ENCODE measurements at regions not wholly inside any gene's neighbourhood (a gene's known extent, or its start where the extent isn't known, plus 50 kb on each side); places are given as distances from the start of the nearest gene placed in this dataset.

DNA sequence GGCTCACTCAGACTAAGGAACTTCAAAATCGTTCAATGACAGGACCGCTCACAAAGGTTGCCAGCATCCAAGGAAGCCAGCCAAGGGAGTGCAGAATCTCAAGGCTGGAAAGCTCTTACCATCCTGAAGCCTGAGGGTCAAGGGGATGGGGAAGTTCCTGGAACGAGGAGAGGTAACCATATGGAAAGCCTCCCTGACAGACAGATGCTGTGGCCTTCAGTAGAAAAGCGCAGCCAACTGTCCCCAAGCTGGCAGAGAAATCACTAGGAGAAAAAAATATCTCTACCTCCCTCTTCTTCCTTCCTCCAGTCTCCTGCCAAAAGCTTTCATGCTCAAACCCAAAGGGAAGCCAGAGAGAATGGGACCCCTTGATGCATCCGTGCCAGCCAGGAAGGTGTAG lies 90.5 kb upstream of the RANBP3L start:
- Histone ChIP-seq H3K4me1 (ENCODE audit: low read length) (no peaks in the 10 kb centered on the region), H3K9me2 (replicated peaks; ENCODE audit: insufficient read depth, low read length) (no peaks in the 10 kb centered on the region), H3K9me3 (replicated peaks; ENCODE audit: insufficient read depth, low read length) (no peaks in the 10 kb centered on the region), H3K27me3 (replicated peaks; ENCODE audit: insufficient read depth, low read length) (no peaks in the 10 kb centered on the region), H3K4me3 (ENCODE audit: low read length) (no peak overlapping the region), H3K36me3 (replicated peaks; ENCODE audit: insufficient read depth, low read length) (no peaks in the 10 kb centered on the region), H3K79me2 (ENCODE audit: low read length) (no peaks in the 10 kb centered on the region), H3K4me2 (ENCODE audit: low read depth, low read length) (no peak overlapping the region), H3K27ac (ENCODE audit: low read length) (no peak overlapping the region), H3F3A (ENCODE audit: insufficient read depth, low read length) (no peaks in the 10 kb centered on the region), H2AFZ (ENCODE audit: low read length) (no peak overlapping the region), H4K20me1 (ENCODE audit: insufficient read depth, low read length) (no peaks in the 10 kb centered on the region), H3K9ac (ENCODE audit: low read length) (no peak overlapping the region)
- DNase-seq, result no peak
- no peak for TF ChIP-seq EZH2 (optimal IDR thresholded peaks at IDR 0.05; ENCODE audit: low read depth, low read length)
- TF ChIP-seq, protein P1, sequence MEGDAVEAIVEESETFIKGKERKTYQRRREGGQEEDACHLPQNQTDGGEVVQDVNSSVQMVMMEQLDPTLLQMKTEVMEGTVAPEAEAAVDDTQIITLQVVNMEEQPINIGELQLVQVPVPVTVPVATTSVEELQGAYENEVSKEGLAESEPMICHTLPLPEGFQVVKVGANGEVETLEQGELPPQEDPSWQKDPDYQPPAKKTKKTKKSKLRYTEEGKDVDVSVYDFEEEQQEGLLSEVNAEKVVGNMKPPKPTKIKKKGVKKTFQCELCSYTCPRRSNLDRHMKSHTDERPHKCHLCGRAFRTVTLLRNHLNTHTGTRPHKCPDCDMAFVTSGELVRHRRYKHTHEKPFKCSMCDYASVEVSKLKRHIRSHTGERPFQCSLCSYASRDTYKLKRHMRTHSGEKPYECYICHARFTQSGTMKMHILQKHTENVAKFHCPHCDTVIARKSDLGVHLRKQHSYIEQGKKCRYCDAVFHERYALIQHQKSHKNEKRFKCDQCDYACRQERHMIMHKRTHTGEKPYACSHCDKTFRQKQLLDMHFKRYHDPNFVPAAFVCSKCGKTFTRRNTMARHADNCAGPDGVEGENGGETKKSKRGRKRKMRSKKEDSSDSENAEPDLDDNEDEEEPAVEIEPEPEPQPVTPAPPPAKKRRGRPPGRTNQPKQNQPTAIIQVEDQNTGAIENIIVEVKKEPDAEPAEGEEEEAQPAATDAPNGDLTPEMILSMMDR (IDR thresholded peaks at IDR 0.05; ENCODE audit: low read length), result no peak
- TF ChIP-seq EZH2phosphoT487 (IDR thresholded peaks at IDR 0.05; ENCODE audit: low read length), result no peak

DNA sequence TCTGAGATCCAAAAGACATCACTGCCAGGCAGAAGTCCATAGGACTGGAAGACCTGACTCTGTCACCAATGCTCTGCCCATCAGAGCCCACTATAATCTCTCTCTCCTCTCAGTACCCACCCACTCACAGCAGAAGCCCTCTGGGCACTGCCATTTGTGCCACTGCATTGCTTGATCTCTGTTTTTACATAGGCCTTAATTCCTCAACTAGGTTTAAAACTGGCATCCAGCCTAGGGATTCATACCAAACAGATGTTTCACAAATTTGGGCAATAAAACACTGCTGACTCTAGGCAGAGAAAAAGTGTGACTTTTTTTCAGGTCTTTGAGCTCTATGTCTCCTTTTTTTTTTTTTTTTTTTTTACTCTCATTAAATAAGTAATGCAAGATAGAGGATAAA lies 91.1 kb upstream of the RANBP3L start:
- H3K27me3 ChIP-seq (replicated peaks; ENCODE audit: insufficient read depth, low read length), result no peaks in the 10 kb centered on the region
- no peak overlapping the region for H3K27ac ChIP-seq (ENCODE audit: low read length)
- no peaks in the 10 kb centered on the region for H3K9me3 ChIP-seq (replicated peaks; ENCODE audit: insufficient read depth, low read length)
- no peaks in the 10 kb centered on the region for H3F3A ChIP-seq (ENCODE audit: insufficient read depth, low read length)
- no peaks in the 10 kb centered on the region for H3K4me1 ChIP-seq (ENCODE audit: low read length)
- no peaks in the 10 kb centered on the region for H3K36me3 ChIP-seq (replicated peaks; ENCODE audit: insufficient read depth, low read length)
- TF ChIP-seq EZH2phosphoT487 (IDR thresholded peaks at IDR 0.05; ENCODE audit: low read length), result no peak
- TF ChIP-seq, protein P1 (IDR thresholded peaks at IDR 0.05; ENCODE audit: low read length), result no peak
- no peak for TF ChIP-seq EZH2 (optimal IDR thresholded peaks at IDR 0.05; ENCODE audit: low read depth, low read length)
- no peaks in the 10 kb centered on the region for H3K79me2 ChIP-seq (ENCODE audit: low read length)
- no peak overlapping the region for H3K4me2 ChIP-seq (ENCODE audit: low read depth, low read length)
- no peak overlapping the region for H2AFZ ChIP-seq (ENCODE audit: low read length)
- H3K4me3 ChIP-seq (ENCODE audit: low read length), result no peak overlapping the region
- no peak overlapping the region for H3K9ac ChIP-seq (ENCODE audit: low read length)
- no peaks in the 10 kb centered on the region for H3K9me2 ChIP-seq (replicated peaks; ENCODE audit: insufficient read depth, low read length)
- H4K20me1 ChIP-seq (ENCODE audit: insufficient read depth, low read length), result no peaks in the 10 kb centered on the region
- no peak for DNase-seq

GRCh38 chr5:36393656-36394428 lies 92.1 kb upstream of the RANBP3L start:
- Histone ChIP-seq H3K9me3 (replicated peaks; ENCODE audit: insufficient read depth, low read length) (no peaks in the 10 kb centered on the region), H4K20me1 (ENCODE audit: insufficient read depth, low read length) (no peaks in the 10 kb centered on the region), H3K79me2 (ENCODE audit: low read length) (no peaks in the 10 kb centered on the region), H3K4me1 (ENCODE audit: low read length) (no peaks in the 10 kb centered on the region), H3K9ac (ENCODE audit: low read length) (no peak overlapping the region), H3K9me2 (replicated peaks; ENCODE audit: insufficient read depth, low read length) (no peaks in the 10 kb centered on the region), H3F3A (ENCODE audit: insufficient read depth, low read length) (no peaks in the 10 kb centered on the region), H3K4me2 (ENCODE audit: low read depth, low read length) (no peak overlapping the region), H2AFZ (ENCODE audit: low read length) (no peak overlapping the region), H3K4me3 (ENCODE audit: low read length) (no peak overlapping the region), H3K27me3 (replicated peaks; ENCODE audit: insufficient read depth, low read length) (no peaks in the 10 kb centered on the region), H3K27ac (ENCODE audit: low read length) (no peak overlapping the region), H3K36me3 (replicated peaks; ENCODE audit: insufficient read depth, low read length) (no peaks in the 10 kb centered on the region)
- TF ChIP-seq EZH2phosphoT487 (IDR thresholded peaks at IDR 0.05; ENCODE audit: low read length) (no peak), EZH2 (optimal IDR thresholded peaks at IDR 0.05; ENCODE audit: low read depth, low read length) (no peak)
- TF ChIP-seq, protein P1 (IDR thresholded peaks at IDR 0.05; ENCODE audit: low read length), result no peak
- DNase-seq, result no peak
